GM19324 (cell line): ENCODE measurements at regions not wholly inside any gene's neighbourhood (a gene's known extent, or its start where the extent isn't known, plus 50 kb on each side); places are given as distances from the start of the nearest gene placed in this dataset.

Experiments
- ATAC-seq: cut with Tn5 transposase; IDR thresholded peaks from one replicate; pipeline ENCODE4 v1.9.1; 2021; ENCODE audit warnings: mild to moderate bottlenecking, moderate library complexity; ENCODE audit not compliant: unreplicated experiment, low FRiP score

DNA sequence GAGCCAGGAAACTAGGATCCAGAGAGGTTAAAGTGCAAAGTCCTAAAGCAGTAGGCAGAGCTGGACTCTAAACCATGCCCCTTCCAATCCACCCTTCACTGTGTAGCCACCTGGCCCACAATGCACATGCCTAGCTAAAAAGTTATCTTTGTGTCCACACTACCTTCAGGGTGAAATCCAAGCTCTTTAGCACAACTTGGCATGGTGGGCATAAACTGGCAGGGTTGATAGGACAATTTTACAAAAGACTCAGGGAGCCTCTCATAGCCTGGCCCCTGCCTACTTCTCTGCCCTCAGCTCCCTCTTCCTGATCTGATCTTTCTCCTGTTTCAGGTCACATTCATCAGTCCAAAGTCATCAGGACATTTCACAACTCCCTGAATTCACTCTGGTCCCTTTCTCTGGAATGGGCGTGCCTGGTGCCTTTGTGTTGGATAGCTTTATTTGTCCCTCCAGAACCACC, 513.9 kb downstream of the OMA1 start:
- ATAC-seq: no peak

DNA sequence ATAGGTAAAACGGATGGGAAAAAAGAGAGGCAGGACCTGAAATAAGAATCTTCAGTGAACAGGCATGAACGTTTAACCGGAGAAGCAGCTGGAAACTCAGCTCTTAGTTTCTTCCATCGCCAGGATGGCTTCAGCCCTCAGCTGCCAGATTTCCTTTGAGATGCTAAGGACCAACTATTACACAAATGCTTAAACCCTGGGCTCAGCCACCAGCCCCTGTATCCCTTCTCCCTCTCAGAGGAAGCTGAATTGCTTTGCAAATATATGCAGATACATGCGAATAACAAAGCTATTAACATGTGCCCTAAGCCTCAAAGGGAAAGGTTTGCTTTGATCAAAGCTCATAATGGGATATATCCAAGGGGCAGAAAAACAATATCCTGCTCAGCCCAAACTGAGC, 515.1 kb downstream of the OMA1 start:
- ATAC-seq: no peak

GRCh38 chr1:58030456-58030855, 516.1 kb downstream of the OMA1 start:
- ATAC-seq: no peak

GRCh38 chr1:58017641-58018040, 528.9 kb downstream of the OMA1 start:
- no peak for ATAC-seq

- ATAC-seq: no peak
Measured at GRCh38 chr1:58013237-58013636, 533.3 kb downstream of the OMA1 start.

DNA sequence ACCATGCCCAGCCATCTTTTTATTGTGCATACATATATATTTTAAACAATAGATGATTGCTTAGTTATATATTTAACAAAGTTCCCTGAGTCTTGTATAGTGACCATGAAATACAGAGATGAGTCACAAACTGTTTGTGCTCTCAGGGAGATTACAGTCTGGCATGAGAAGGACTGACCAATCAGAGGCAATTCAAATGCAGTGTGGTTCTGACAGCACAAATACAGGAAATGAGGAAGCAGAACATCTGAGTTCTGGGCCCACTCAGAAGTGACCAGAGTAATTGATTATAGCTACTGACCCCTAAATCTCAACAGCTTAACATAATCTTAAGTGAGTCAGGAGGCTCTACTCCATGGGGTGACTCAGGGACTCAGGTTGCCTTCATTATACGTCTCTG, 534.5 kb downstream of the OMA1 start:
- ATAC-seq: no peak

DNA sequence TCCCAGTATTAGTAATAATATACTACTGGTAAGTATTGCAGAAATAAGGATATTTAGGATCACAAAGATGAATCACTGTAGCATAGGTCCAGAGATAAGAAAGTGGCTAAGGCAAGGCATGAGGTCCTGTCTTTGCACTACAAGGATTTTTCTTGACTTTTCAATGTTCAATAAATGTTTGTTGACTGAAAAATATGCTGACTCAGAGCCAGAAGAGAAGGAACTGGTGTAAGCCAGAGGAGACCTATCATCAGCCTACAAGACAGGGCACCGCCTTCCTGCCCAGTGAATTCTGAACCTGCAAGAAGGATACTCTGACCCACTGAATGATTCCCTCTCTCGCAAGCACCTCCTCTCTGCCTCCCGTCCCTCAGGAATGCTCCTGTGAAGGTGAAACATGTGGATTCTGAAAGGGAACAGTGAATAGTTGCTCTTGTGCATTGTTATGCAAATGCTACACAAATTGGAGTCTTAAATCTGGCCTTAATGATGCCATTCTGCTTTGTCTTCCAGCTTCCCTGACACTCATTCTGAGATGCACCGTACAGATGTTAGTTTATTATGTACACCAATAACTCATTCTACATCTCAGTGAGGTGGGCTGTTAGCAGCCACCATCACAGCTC, 540.0 kb downstream of the OMA1 start:
- ATAC-seq: no peak

DNA sequence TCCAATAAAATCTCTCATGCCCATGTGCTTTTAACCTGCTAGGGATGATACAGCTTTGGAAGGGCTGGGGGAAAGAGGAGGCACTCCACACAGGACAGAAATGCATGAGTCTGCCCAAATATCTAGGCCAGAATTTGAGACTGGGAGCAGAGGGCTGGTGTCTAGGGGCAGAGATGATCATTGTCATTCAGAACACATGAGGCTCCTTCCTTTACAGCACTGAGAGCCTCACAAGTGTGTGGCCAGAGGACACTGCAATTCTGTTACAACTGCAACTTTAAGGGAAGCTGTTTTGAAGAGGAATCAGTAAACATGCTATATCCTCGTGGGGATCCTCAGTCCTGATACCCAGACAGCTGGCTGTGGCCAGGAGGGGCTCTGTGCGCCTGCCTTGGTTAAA, 541.3 kb downstream of the OMA1 start:
- no peak for ATAC-seq

GRCh38 chr1:58003988-58004387, 542.5 kb downstream of the OMA1 start:
- ATAC-seq: no peak

GRCh38 chr1:58003059-58003458, 543.5 kb downstream of the OMA1 start:
- ATAC-seq: no peak

GRCh38 chr1:58000821-58001220, 545.7 kb downstream of the OMA1 start:
- no peak for ATAC-seq

DNA sequence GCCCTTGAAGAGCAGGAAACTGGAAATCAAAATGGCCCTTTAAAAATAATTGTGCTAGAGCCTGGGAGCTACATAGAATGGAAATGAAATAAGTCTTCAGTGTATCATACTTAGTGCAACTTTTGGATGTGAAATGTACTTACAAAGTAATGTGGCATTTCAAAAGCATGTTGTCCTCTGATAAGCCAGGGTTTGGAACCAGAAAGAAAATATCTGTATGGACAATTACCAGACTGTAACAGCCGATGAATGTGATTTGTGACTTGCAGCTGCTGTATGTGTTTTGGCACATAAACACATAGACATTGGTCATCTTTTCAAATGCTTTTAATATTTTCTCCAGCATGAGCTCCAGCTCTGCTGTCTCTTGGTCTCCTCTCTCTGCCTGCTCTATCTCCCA, 546.4 kb downstream of the OMA1 start:
- ATAC-seq: no peak

DNA sequence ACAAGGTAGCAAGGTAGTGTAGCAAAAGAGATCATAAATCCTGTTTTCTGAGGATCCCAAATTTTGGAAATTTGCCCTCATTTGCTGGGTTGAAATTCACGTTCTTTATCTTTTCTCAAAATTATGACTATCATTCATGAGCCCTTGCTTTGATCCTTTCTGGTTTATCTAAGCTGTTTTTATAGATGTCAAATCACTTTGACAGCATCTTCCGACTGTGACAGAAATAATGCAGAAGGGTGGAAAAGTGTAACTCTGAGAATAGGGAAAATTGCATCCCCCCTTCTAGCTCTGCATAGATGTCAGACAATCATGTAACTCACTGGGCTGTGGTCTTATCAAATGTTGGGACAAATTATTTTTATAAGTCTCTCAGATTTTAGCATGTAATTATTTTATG, 550.1 kb downstream of the OMA1 start:
- no peak for ATAC-seq

DNA sequence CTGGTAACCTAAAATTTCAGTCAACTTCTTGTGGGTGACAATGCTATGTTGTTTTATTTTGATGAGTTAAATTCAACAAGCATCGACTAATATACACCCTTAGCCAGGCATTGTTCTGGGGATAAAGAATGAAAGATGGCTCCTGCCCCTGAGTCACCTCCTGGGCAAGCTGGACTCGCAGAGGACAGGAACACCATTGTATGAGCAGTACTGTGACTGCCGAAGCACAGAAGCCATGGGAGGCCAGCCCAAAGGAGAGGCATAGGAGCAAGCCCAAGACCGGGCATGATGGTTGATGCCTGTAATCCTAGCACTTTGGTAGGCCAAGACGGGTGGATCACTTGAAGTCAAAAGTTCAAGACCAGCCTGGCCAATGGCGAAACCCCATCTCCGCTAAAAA, 555.2 kb downstream of the OMA1 start:
- ATAC-seq: no peak

- ATAC-seq: no peak
Measured at GRCh38 chr1:57989877-57990276, 556.6 kb downstream of the OMA1 start.

GRCh38 chr1:57987523-57987922, 559.0 kb downstream of the OMA1 start:
- ATAC-seq: no peak

DNA sequence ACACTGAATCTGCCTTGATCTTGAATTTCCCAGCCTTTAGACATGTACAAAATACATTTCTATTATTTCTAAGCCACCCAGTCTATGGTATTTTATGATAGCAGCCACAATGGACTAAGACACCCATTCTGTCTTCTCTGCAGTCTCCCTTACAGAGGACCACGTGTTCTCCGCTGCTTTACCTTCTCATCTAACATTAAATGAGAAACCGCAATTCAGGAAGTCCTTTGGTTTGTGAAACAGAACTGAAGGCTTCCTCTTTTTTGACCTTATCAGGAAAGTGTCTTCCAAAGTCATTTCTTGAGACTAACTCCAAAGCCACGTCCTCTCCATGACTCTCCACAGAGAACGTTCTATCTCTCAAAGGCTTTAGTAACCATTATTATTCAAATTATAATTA, 560.1 kb downstream of the OMA1 start:
- ATAC-seq: peak; percentile 45

DNA sequence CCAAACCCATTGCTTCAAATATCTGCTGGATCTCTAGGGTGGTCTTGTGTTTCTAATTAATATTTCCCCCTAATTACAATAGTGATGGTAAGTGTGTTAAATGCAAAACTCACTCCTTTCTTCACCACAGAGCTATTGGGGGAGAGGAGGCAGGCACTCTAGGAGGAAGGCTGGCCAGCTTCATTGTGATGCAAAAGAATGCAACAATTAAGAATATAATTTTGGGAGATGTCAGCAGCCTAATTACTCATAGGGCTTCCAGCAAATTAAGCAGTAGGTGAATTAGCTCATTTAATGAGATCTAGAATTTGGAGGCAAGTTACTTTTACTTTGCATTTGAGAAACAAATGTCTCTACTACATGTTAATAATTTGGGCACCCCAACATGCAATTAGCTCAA, 560.4 kb upstream of the DAB1 start:
- ATAC-seq: no peak

DNA sequence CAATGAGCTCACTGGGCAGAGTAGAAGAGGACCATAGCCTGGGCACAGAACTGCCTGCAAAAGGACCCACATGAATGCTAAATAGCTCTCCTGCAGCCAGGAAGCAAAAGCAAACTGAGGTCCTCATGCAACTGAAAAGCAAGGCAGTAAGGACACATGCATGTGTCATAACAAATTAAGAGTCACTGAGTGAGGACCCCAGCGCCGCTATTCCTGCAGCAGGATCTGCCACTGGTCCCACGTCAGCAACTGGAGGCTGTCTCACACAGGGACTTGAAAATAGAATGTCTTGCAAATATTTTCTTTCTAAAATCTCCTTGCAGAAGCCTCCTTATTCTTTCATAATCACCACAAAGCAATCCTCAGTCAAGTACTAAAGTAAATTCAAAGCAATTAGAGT, 559.6 kb upstream of the DAB1 start:
- no peak for ATAC-seq

DNA sequence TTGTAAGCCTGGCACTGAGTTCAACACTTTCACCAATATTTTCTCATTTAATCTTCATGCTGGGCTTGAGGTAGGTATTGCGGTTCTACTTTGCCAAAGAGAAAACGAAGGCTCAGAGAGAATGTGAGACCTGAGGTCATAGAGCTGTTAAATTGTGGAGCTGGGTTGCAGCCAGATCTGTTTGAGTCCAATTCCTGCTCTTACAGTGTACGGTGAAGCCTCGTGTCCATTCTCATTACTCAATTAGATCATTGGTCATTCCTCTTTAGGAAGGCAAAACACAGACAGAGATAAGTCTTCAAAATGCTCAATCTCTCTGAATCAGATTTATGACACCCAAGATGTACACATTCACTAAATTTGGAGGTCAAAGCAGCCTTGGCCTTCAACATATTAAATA, 559.0 kb upstream of the DAB1 start:
- no peak for ATAC-seq

- ATAC-seq: no peak
Measured at GRCh38 chr1:57976216-57976615, 552.4 kb upstream of the DAB1 start.

DNA sequence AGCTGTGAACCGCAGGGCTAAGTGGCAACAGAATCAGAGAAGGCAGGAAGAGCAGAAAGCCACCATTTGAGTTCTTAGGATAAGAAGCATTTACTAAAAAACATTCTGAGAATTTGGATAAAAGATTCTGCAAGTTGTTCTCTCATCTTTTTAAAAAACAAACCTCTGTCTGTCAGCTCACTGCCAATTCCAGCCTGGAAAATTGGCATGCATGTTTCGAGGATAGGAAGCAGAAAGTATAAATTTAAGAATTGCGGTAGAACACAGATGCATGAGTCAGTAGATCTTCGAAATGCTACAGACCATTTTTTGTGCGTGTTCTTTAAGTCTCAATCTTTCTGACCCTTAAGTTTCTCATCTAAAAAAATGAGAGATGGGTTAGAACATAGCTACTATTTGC, 544.5 kb upstream of the DAB1 start:
- ATAC-seq: no peak
